Thyroid gland (tissue), 4 donors: ENCODE measurements at regions not wholly inside any gene's neighbourhood (a gene's known extent, or its start where the extent isn't known, plus 50 kb on each side); places are given as distances from the start of the nearest gene placed in this dataset.

Experiments used
- DNase-seq, 2 donors: peaks; one replicate each; pipeline ENCODE4 v3.0.0-alpha.2; 2019
- H3K27ac ChIP-seq, 3 donors: fragments of 200-600 bp; sonication (generic); 1 replicate in 2 of 3; 2 replicates in 1 of 3; pipeline ENCODE4 v1.5.1; 2016 to 2019; ENCODE audit warnings: mild to moderate bottlenecking in 1 of 3, moderate library complexity in 1 of 3
- H3K27me3 ChIP-seq: fragments of 200-600 bp; sonication (generic); one replicate; pipeline ENCODE4 v1.5.1; 2019
- H3K36me3 ChIP-seq, 2 donors: fragments of 200-600 bp; sonication (generic); one replicate each; pipeline ENCODE4 v1.5.1; 2016 to 2019
- H3K4me1 ChIP-seq, 2 donors: fragments of 200-600 bp; sonication (generic); one replicate each; pipeline ENCODE4 v1.5.1; 2017 to 2019
- H3K4me3 ChIP-seq, 3 donors: fragments of 200-600 bp; sonication (generic); replicated peaks in 1 of 3; 1 replicate in 2 of 3; 2 replicates in 1 of 3; pipeline ENCODE4 v1.5.1; 2016; ENCODE audit warnings: mild to moderate bottlenecking in 1 of 3
- H3K9me3 ChIP-seq: fragments of 200-600 bp; sonication (generic); one replicate; pipeline ENCODE4 v1.5.1; 2017
- CTCF ChIP-seq, 6 experiments: fragments of 200-600 bp in 3 of 6; fragments of 450-650 bp in 3 of 6; sonication (generic) in 3 of 6; IDR thresholded peaks; one replicate each; pipeline ENCODE4 v1.5.1; 2016 to 2019; ENCODE audit warnings: antibody characterized with exemption in 6 of 6, mild to moderate bottlenecking in 2 of 6, inconsistent platforms in 1 of 6, moderate library complexity in 1 of 6
- POLR2A ChIP-seq, 2 donors: fragments of 450-650 bp; IDR thresholded peaks; one replicate each; pipeline ENCODE4 v1.6.1; 2017; ENCODE audit warnings: antibody characterized with exemption in 2 of 2, mild to moderate bottlenecking in 2 of 2, moderate library complexity in 1 of 2
- WGBS, 2 donors: methylation state at CpG; one replicate each; pipeline ENCODE4 v1.1.5; 2017; 5-methylcytosine and 5-hydroxymethylcytosine counted together
- intact Hi-C: fragments of 100-400 bp; cut with DNase I; formaldehyde crosslinking; loops from one replicate; pipeline ENCODE4 v1.15.1; 2023

GRCh38 chr6:8203337-8203736, 101.0 kb upstream of the EEF1E1 start:
- TF ChIP-seq CTCF (IDR thresholded peaks at IDR 0.05) (no peak), POLR2A (IDR thresholded peaks at IDR 0.05) (no peak)
- Histone ChIP-seq H3K9me3 (no peaks in the 10 kb centered on the region), H3K27me3 (no peaks in the 10 kb centered on the region), H3K4me3 (no peak overlapping the region), H3K4me1 (no peaks in the 10 kb centered on the region), H3K36me3 (no peaks in the 10 kb centered on the region), H3K27ac (no peak overlapping the region)
- intact Hi-C loops, result no loop called here
- 80 to 83% methylated on average over 5 of the region's 5 CpGs for WGBS, 2 donors
- no peak for DNase-seq

- no peak for DNase-seq
- TF ChIP-seq CTCF (IDR thresholded peaks at IDR 0.05), result no peak
- no peak for TF ChIP-seq POLR2A (IDR thresholded peaks at IDR 0.05)
- Histone ChIP-seq H3K4me1 (no peaks in the 10 kb centered on the region), H3K27ac (no peak overlapping the region), H3K36me3 (no peaks in the 10 kb centered on the region), H3K9me3 (no peaks in the 10 kb centered on the region), H3K27me3 (no peaks in the 10 kb centered on the region), H3K4me3 (no peak overlapping the region)
- WGBS, 2 donors, result 73 to 89% methylated on average over 5 of the region's 5 CpGs
- intact Hi-C loops, result no loop called here
These were observed 99.3 kb upstream of the EEF1E1 start for GRCh38 chr6:8201679-8202078.

- H3K27ac ChIP-seq, result no peak overlapping the region
- intact Hi-C loops, result no loop called here
- H3K4me3 ChIP-seq, result no peak overlapping the region
- DNase-seq, result no peak
- WGBS, 2 donors, result 69 to 82% methylated on average over 3 of the region's 3 CpGs
- no peaks in the 10 kb centered on the region for H3K4me1 ChIP-seq
- H3K9me3 ChIP-seq, result no peaks in the 10 kb centered on the region
- H3K36me3 ChIP-seq, result no peaks in the 10 kb centered on the region
- H3K27me3 ChIP-seq, result no peaks in the 10 kb centered on the region
- TF ChIP-seq CTCF (IDR thresholded peaks at IDR 0.05), result no peak
- no peak for TF ChIP-seq POLR2A (IDR thresholded peaks at IDR 0.05)
These were observed 97.9 kb upstream of the EEF1E1 start for GRCh38 chr6:8200255-8200654.

GRCh38 chr6:8195714-8196102, 93.4 kb upstream of the EEF1E1 start:
- Histone ChIP-seq H3K27ac (no peak overlapping the region), H3K27me3 (no peaks in the 10 kb centered on the region), H3K4me1 (no peaks in the 10 kb centered on the region), H3K9me3 (no peaks in the 10 kb centered on the region), H3K36me3 (no peaks in the 10 kb centered on the region), H3K4me3 (no peak overlapping the region)
- intact Hi-C loops, result no loop called here
- TF ChIP-seq POLR2A (IDR thresholded peaks at IDR 0.05) (no peak), CTCF (IDR thresholded peaks at IDR 0.05) (no peak)
- no peak for DNase-seq
- 48 to 82% methylated on average over 4 of the region's 4 CpGs for WGBS, 2 donors

- H3K36me3 ChIP-seq, result no peaks in the 10 kb centered on the region
- H3K27me3 ChIP-seq, result no peaks in the 10 kb centered on the region
- no peaks in the 10 kb centered on the region for H3K9me3 ChIP-seq
- H3K4me1 ChIP-seq, result no peaks in the 10 kb centered on the region
- H3K27ac ChIP-seq, result no peak overlapping the region
- no peak for DNase-seq
- TF ChIP-seq CTCF (IDR thresholded peaks at IDR 0.05), result no peak
- TF ChIP-seq POLR2A (IDR thresholded peaks at IDR 0.05), result no peak
- WGBS, 2 donors, result 60 to 67% methylated on average over 3 of the region's 3 CpGs
- no peak overlapping the region for H3K4me3 ChIP-seq
- intact Hi-C loops, result no loop called here
These were observed 92.8 kb upstream of the EEF1E1 start for GRCh38 chr6:8195040-8195713.
